ENCODE measurements at regions not wholly inside any gene's neighbourhood (a gene's known extent, or its start where the extent isn't known, plus 50 kb on each side); places are given as distances from the start of the nearest gene placed in this dataset.

DNA sequence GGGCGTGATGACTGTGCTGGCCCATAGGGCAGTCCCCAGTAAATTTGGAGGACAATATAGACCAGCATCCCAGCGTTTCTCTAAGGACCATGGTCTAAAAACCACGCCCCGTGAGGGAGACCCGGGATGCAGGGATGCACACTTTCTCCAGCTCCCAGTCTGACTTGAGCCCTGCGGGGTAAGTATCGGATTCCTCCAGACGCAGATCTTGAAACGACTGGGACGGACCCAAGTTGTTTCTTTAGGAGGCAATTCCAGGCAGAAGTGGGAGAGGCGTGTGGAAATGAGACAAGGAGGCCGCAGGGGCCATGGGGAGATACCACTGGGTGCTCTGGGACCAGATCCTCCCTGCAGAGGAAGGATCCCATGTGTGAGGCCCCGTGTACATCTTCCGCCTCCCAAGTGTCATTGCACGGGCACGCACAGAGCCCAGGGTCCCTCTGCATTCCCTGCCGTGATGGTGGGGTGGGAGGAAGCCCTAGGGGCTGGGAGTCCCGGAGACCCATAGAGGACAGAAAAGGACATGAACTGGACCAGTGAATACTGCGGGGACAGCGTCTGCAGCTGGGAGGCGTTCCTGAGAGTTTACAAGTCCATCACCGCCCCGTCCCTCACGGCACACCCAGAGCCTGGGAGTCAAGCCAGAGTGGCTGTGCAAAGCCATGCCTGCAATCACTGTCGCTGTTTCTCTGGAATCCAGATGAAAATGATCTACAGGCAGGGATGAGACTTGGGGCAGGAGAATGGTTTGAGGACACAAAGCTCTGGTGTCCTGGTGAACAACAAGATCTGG lies 522.9 kb downstream of the CDH26 start:
- peaks cover 3% of the 10 kb centered on the region for H3K4me1 ChIP-seq
- no peaks in the 10 kb centered on the region for H3F3A ChIP-seq (ENCODE audit: low read depth)
- no peak for DNase-seq (ENCODE audit: low spot score)
- peaks cover 26% of the 10 kb centered on the region for H3K4me1 Mint-ChIP-seq
- H3K27ac ChIP-seq: no peak overlapping the region
- no peaks in the 10 kb centered on the region for H3K9me3 Mint-ChIP-seq
- H3K9ac ChIP-seq: no peak overlapping the region
- no peak overlapping the region for H2AFZ ChIP-seq (replicated peaks)
- TF ChIP-seq, protein P1, sequence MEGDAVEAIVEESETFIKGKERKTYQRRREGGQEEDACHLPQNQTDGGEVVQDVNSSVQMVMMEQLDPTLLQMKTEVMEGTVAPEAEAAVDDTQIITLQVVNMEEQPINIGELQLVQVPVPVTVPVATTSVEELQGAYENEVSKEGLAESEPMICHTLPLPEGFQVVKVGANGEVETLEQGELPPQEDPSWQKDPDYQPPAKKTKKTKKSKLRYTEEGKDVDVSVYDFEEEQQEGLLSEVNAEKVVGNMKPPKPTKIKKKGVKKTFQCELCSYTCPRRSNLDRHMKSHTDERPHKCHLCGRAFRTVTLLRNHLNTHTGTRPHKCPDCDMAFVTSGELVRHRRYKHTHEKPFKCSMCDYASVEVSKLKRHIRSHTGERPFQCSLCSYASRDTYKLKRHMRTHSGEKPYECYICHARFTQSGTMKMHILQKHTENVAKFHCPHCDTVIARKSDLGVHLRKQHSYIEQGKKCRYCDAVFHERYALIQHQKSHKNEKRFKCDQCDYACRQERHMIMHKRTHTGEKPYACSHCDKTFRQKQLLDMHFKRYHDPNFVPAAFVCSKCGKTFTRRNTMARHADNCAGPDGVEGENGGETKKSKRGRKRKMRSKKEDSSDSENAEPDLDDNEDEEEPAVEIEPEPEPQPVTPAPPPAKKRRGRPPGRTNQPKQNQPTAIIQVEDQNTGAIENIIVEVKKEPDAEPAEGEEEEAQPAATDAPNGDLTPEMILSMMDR (IDR thresholded peaks at IDR 0.05): no peak
- TF ChIP-seq EZH2phosphoT487 (IDR thresholded peaks at IDR 0.05) (no peak), EZH2 (IDR thresholded peaks at IDR 0.05) (no peak)
- H3K79me2 ChIP-seq (ENCODE audit: low read depth): no peaks in the 10 kb centered on the region
- H3K27me3 ChIP-seq: no peaks in the 10 kb centered on the region
- H3K27ac Mint-ChIP-seq: no peak overlapping the region
- H3K27me3 Mint-ChIP-seq (ENCODE audit: insufficient read depth, low read depth): peaks cover 16% of the 10 kb centered on the region
- no peaks in the 10 kb centered on the region for H4K20me1 ChIP-seq (ENCODE audit: low read depth)
- no peak overlapping the region for H3K4me3 ChIP-seq
- H3K4me2 ChIP-seq: no peak overlapping the region
- no peaks in the 10 kb centered on the region for H3K36me3 Mint-ChIP-seq
- H3K9me3 ChIP-seq (ENCODE audit: low read depth): no peaks in the 10 kb centered on the region
- no peak overlapping the region for H3K4me3 Mint-ChIP-seq
- H3K36me3 ChIP-seq: no peaks in the 10 kb centered on the region

DNA sequence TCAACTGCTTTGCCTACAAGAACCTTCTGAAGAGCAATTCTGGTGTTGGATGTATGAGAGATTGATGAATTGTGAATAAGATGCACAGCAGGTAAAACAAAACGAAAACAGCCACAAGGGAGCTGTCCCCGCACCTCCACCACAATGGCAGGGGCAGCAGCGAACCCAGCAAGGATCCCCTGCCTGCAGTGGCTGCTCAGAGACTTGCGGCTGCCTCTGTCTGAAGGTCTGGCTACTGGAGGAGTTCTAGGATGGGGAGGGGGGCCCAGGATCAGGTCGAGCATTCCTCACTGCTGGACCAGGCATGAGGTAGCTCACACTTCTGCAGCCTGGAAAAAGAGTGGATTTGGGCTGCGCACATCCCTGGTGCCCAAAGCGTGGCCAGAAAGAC lies 523.5 kb downstream of the CDH26 start:
- no peaks in the 10 kb centered on the region for H3K79me2 ChIP-seq (ENCODE audit: low read depth)
- no peak overlapping the region for H3K27ac Mint-ChIP-seq
- H3K4me1 ChIP-seq: peaks cover 3% of the 10 kb centered on the region
- H3K27me3 Mint-ChIP-seq (ENCODE audit: insufficient read depth, low read depth): peaks cover 16% of the 10 kb centered on the region
- H3K27ac ChIP-seq: no peak overlapping the region
- no peak overlapping the region for H3K4me2 ChIP-seq
- H3K36me3 ChIP-seq: no peaks in the 10 kb centered on the region
- no peak for DNase-seq (ENCODE audit: low spot score)
- no peaks in the 10 kb centered on the region for H4K20me1 ChIP-seq (ENCODE audit: low read depth)
- no peaks in the 10 kb centered on the region for H3K9me3 Mint-ChIP-seq
- peaks cover 26% of the 10 kb centered on the region for H3K4me1 Mint-ChIP-seq
- H3K27me3 ChIP-seq: no peaks in the 10 kb centered on the region
- H3K4me3 ChIP-seq: no peak overlapping the region
- no peak overlapping the region for H3K9ac ChIP-seq
- no peaks in the 10 kb centered on the region for H3K36me3 Mint-ChIP-seq
- H2AFZ ChIP-seq (replicated peaks): no peak overlapping the region
- TF ChIP-seq, protein P1 (IDR thresholded peaks at IDR 0.05): no peak
- TF ChIP-seq EZH2 (IDR thresholded peaks at IDR 0.05) (no peak), EZH2phosphoT487 (IDR thresholded peaks at IDR 0.05) (no peak)
- H3K9me3 ChIP-seq (ENCODE audit: low read depth): no peaks in the 10 kb centered on the region
- no peak overlapping the region for H3K4me3 Mint-ChIP-seq
- no peaks in the 10 kb centered on the region for H3F3A ChIP-seq (ENCODE audit: low read depth)

DNA sequence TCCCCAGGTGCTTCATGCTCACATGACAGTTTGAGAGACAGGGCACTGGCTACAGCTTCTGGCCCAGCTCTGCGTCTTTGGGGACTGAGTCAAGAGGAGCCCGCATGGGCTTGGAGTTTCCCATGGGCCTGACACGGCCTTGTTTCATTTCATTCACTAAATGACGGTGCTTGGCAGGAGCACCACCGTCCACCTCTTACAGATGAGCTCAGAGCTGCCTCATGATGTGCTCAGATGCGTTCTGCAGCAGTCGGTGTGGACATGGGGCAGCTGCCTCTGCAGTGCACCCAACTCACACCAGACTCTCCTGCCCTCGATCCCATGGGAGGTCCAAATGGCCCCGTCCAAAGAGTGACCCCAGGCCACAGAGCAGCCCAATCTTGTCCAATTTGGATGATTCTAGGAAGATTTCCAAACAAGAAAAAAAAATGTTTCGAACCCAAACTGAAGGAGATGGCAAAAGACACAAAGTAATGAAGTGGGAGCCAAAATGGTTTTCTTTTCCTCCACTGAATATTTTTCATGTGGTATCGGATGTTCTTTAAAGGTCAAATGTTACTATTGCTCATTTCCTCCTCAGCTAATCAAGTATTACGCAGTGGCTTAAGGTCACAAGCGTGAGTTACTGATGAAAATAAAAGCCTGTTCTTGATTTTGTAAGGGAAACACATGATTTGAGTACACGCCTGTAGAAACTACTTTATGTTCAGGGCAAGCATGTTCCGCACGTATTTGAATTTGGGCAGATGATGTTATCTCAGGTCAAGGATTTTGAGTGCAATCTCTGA lies 524.2 kb downstream of the CDH26 start:
- Mint-ChIP-seq H3K27ac (no peak overlapping the region), H3K9me3 (no peaks in the 10 kb centered on the region), H3K4me1 (peaks cover 26% of the 10 kb centered on the region), H3K4me3 (no peak overlapping the region), H3K27me3 (ENCODE audit: insufficient read depth, low read depth) (peaks cover 16% of the 10 kb centered on the region), H3K36me3 (no peaks in the 10 kb centered on the region)
- H4K20me1 ChIP-seq (ENCODE audit: low read depth): no peaks in the 10 kb centered on the region
- H3K36me3 ChIP-seq: no peaks in the 10 kb centered on the region
- DNase-seq (ENCODE audit: low spot score): no peak
- H3K27me3 ChIP-seq: no peaks in the 10 kb centered on the region
- no peaks in the 10 kb centered on the region for H3K9me3 ChIP-seq (ENCODE audit: low read depth)
- no peak overlapping the region for H3K27ac ChIP-seq
- TF ChIP-seq EZH2 (IDR thresholded peaks at IDR 0.05) (no peak), EZH2phosphoT487 (IDR thresholded peaks at IDR 0.05) (no peak)
- TF ChIP-seq, protein P1 (IDR thresholded peaks at IDR 0.05): no peak
- no peaks in the 10 kb centered on the region for H3F3A ChIP-seq (ENCODE audit: low read depth)
- no peak overlapping the region for H2AFZ ChIP-seq (replicated peaks)
- H3K4me2 ChIP-seq: no peak overlapping the region
- no peaks in the 10 kb centered on the region for H3K79me2 ChIP-seq (ENCODE audit: low read depth)
- H3K9ac ChIP-seq: no peak overlapping the region
- peaks cover 3% of the 10 kb centered on the region for H3K4me1 ChIP-seq
- no peak overlapping the region for H3K4me3 ChIP-seq
